CD4-positive, alpha-beta T cell treated with Interleukin-15 for 4 hours (primary cell): ENCODE measurements at regions not wholly inside any gene's neighbourhood (a gene's known extent, or its start where the extent isn't known, plus 50 kb on each side); places are given as distances from the start of the nearest gene placed in this dataset.
"Not testable (repeated sequence)": the region's sequence is repeated elsewhere in the genome, so short reads cannot be mapped to it uniquely, and the experiment has no call there.

ENCODE experiments used
- DNase-seq: peaks from one replicate; pipeline ENCODE4 v3.0.0-alpha.2; 2020; ENCODE audit warnings: low spot score

- no peak for DNase-seq
Observed at GRCh38 chr5:103724271-103724670, 161.7 kb upstream of the NUDT12 start.

- DNase-seq: no peak
Observed at GRCh38 chr5:103721183-103721582, 158.6 kb upstream of the NUDT12 start.

- no peak for DNase-seq
Observed at GRCh38 chr5:103718108-103718507, 155.5 kb upstream of the NUDT12 start.

GRCh38 chr5:103708601-103709000 lies 146.0 kb upstream of the NUDT12 start:
- DNase-seq: no peak

- no peak for DNase-seq
Observed at GRCh38 chr5:103706939-103707682, 144.5 kb upstream of the NUDT12 start.

GRCh38 chr5:103703617-103704016 lies 141.0 kb upstream of the NUDT12 start:
- DNase-seq: no peak

- DNase-seq: no peak
Observed at GRCh38 chr5:103693517-103693916, 130.9 kb upstream of the NUDT12 start.

GRCh38 chr5:103690676-103691075 lies 128.1 kb upstream of the NUDT12 start:
- no peak for DNase-seq

- DNase-seq: no peak
Observed at GRCh38 chr5:103679873-103680272, 117.3 kb upstream of the NUDT12 start.

GRCh38 chr5:103676198-103676597 lies 113.6 kb upstream of the NUDT12 start:
- not testable (repeated sequence) for DNase-seq

GRCh38 chr5:103674739-103675138 lies 112.2 kb upstream of the NUDT12 start:
- no peak for DNase-seq

- DNase-seq: no peak
Observed at GRCh38 chr5:103674251-103674650, 111.7 kb upstream of the NUDT12 start.

GRCh38 chr5:103669615-103670014 lies 107.0 kb upstream of the NUDT12 start:
- DNase-seq: no peak

- no peak for DNase-seq
Observed at GRCh38 chr5:103668281-103668680, 105.7 kb upstream of the NUDT12 start.

GRCh38 chr5:103667068-103667467 lies 104.5 kb upstream of the NUDT12 start:
- DNase-seq: no peak

GRCh38 chr5:103657301-103657700 lies 94.7 kb upstream of the NUDT12 start:
- no peak for DNase-seq

GRCh38 chr5:103648086-103648485 lies 85.5 kb upstream of the NUDT12 start:
- no peak for DNase-seq

- no peak for DNase-seq
Observed at GRCh38 chr5:103646698-103647614, 84.4 kb upstream of the NUDT12 start.

- no peak for DNase-seq
Observed at GRCh38 chr5:103645816-103646215, 83.2 kb upstream of the NUDT12 start.

- no peak for DNase-seq
Observed at GRCh38 chr5:103638979-103639378, 76.4 kb upstream of the NUDT12 start.

GRCh38 chr5:103624675-103625074 lies 62.1 kb upstream of the NUDT12 start:
- no peak for DNase-seq

- no peak for DNase-seq
Observed at GRCh38 chr5:103624035-103624480, 61.5 kb upstream of the NUDT12 start.

- no peak for DNase-seq
Observed at GRCh38 chr5:103623425-103623824, 60.8 kb upstream of the NUDT12 start.
